ENCODE measurements at regions not wholly inside any gene's neighbourhood (a gene's known extent, or its start where the extent isn't known, plus 50 kb on each side); places are given as distances from the start of the nearest gene placed in this dataset.

DNA sequence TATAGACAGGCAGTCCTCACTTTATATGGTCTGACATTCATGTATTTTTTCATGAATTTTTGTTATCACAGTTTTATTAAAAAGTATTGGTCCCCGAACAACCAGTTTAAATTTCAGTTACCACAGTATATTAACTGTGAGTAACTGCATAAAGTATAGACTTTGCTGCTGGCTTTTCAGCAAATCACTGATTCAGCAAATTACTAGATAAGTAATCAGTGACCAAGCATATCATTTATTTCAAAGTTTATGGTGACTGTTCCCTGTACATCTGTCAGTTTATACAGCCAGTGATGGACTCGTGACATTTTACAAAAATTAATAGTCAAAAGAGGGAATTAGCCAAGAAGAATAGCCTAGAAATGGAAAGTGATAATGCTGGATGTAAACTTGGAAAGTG is 266.7 kb upstream of the CHRM2 start:
- TF ChIP-seq, protein P1, sequence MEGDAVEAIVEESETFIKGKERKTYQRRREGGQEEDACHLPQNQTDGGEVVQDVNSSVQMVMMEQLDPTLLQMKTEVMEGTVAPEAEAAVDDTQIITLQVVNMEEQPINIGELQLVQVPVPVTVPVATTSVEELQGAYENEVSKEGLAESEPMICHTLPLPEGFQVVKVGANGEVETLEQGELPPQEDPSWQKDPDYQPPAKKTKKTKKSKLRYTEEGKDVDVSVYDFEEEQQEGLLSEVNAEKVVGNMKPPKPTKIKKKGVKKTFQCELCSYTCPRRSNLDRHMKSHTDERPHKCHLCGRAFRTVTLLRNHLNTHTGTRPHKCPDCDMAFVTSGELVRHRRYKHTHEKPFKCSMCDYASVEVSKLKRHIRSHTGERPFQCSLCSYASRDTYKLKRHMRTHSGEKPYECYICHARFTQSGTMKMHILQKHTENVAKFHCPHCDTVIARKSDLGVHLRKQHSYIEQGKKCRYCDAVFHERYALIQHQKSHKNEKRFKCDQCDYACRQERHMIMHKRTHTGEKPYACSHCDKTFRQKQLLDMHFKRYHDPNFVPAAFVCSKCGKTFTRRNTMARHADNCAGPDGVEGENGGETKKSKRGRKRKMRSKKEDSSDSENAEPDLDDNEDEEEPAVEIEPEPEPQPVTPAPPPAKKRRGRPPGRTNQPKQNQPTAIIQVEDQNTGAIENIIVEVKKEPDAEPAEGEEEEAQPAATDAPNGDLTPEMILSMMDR (IDR thresholded peaks at IDR 0.05), result no peak
- TF ChIP-seq POLR2A (IDR thresholded peaks at IDR 0.05), result no peak

Data from upper lobe of left lung (tissue), 4 donors.